ENCODE measurements at regions not wholly inside any gene's neighbourhood (a gene's known extent, or its start where the extent isn't known, plus 50 kb on each side); places are given as distances from the start of the nearest gene placed in this dataset.

- no peak for DNase-seq (ENCODE audit: low read depth)
- in situ Hi-C loops (cut with HindIII; ENCODE audit: low pct_unique_long_range_greater_than_20kb, low sequenced_read_pairs), result no loop called here
Measured at GRCh38 chr5:15447209-15447608, 52.8 kb upstream of the FBXL7 start.

GRCh38 chr5:15446552-15446951 lies 53.4 kb upstream of the FBXL7 start:
- in situ Hi-C loops (cut with HindIII; ENCODE audit: low pct_unique_long_range_greater_than_20kb, low sequenced_read_pairs), result no loop called here
- no peak for DNase-seq (ENCODE audit: low read depth)

- DNase-seq (ENCODE audit: low read depth), result no peak
- in situ Hi-C loops (cut with HindIII; ENCODE audit: low pct_unique_long_range_greater_than_20kb, low sequenced_read_pairs), result no loop called here
Measured at GRCh38 chr5:15442193-15442570, 57.8 kb upstream of the FBXL7 start.

- in situ Hi-C loops (cut with HindIII; ENCODE audit: low pct_unique_long_range_greater_than_20kb, low sequenced_read_pairs), result no loop called here
- no peak for DNase-seq (ENCODE audit: low read depth)
Measured at GRCh38 chr5:15441433-15442192, 58.4 kb upstream of the FBXL7 start.

- in situ Hi-C loops (cut with HindIII; ENCODE audit: low pct_unique_long_range_greater_than_20kb, low sequenced_read_pairs), result no loop called here
- no peak for DNase-seq (ENCODE audit: low read depth)
Measured at GRCh38 chr5:15440434-15440833, 59.5 kb upstream of the FBXL7 start.

- in situ Hi-C loops (cut with HindIII; ENCODE audit: low pct_unique_long_range_greater_than_20kb, low sequenced_read_pairs), result no loop called here
- DNase-seq (ENCODE audit: low read depth), result no peak
Measured at GRCh38 chr5:15439801-15440200, 60.2 kb upstream of the FBXL7 start.

- DNase-seq (ENCODE audit: low read depth), result no peak
- in situ Hi-C loops (cut with HindIII; ENCODE audit: low pct_unique_long_range_greater_than_20kb, low sequenced_read_pairs), result no loop called here
Measured at GRCh38 chr5:15433709-15434108, 66.3 kb upstream of the FBXL7 start.

GRCh38 chr5:15431923-15432322 lies 68.1 kb upstream of the FBXL7 start:
- in situ Hi-C loops (cut with HindIII; ENCODE audit: low pct_unique_long_range_greater_than_20kb, low sequenced_read_pairs), result no loop called here
- DNase-seq (ENCODE audit: low read depth), result no peak

- in situ Hi-C loops (cut with HindIII; ENCODE audit: low pct_unique_long_range_greater_than_20kb, low sequenced_read_pairs), result no loop called here
- peak; percentile 1 for DNase-seq (ENCODE audit: low read depth)
Measured at GRCh38 chr5:15425766-15426165, 74.2 kb upstream of the FBXL7 start.

GRCh38 chr5:15424769-15425168 lies 75.2 kb upstream of the FBXL7 start:
- in situ Hi-C loops (cut with HindIII; ENCODE audit: low pct_unique_long_range_greater_than_20kb, low sequenced_read_pairs), result no loop called here
- no peak for DNase-seq (ENCODE audit: low read depth)

GRCh38 chr5:15421921-15422412 lies 78.0 kb upstream of the FBXL7 start:
- in situ Hi-C loops (cut with HindIII; ENCODE audit: low pct_unique_long_range_greater_than_20kb, low sequenced_read_pairs), result no loop called here
- no peak for DNase-seq (ENCODE audit: low read depth)

GRCh38 chr5:15421381-15421780 lies 78.6 kb upstream of the FBXL7 start:
- no peak for DNase-seq (ENCODE audit: low read depth)
- in situ Hi-C loops (cut with HindIII; ENCODE audit: low pct_unique_long_range_greater_than_20kb, low sequenced_read_pairs), result no loop called here

GRCh38 chr5:15420201-15420600 lies 79.8 kb upstream of the FBXL7 start:
- DNase-seq (ENCODE audit: low read depth), result no peak
- in situ Hi-C loops (cut with HindIII; ENCODE audit: low pct_unique_long_range_greater_than_20kb, low sequenced_read_pairs), result no loop called here

GRCh38 chr5:15417156-15417555 lies 82.8 kb upstream of the FBXL7 start:
- in situ Hi-C loops (cut with HindIII; ENCODE audit: low pct_unique_long_range_greater_than_20kb, low sequenced_read_pairs), result no loop called here

GRCh38 chr5:15406478-15406877 lies 93.5 kb upstream of the FBXL7 start:
- in situ Hi-C loops (cut with HindIII; ENCODE audit: low pct_unique_long_range_greater_than_20kb, low sequenced_read_pairs), result no loop called here
- no peak for DNase-seq (ENCODE audit: low read depth)

More at GRCh38 chr5:15417156-15417555, 82.8 kb upstream of the FBXL7 start:
- no peak for DNase-seq (ENCODE audit: low read depth)

- DNase-seq (ENCODE audit: low read depth), result no peak
- in situ Hi-C loops (cut with HindIII; ENCODE audit: low pct_unique_long_range_greater_than_20kb, low sequenced_read_pairs), result no loop called here
Measured at GRCh38 chr5:15393146-15393545, 106.8 kb upstream of the FBXL7 start.

GRCh38 chr5:15391704-15392397 lies 108.1 kb upstream of the FBXL7 start:
- in situ Hi-C loops (cut with HindIII; ENCODE audit: low pct_unique_long_range_greater_than_20kb, low sequenced_read_pairs), result no loop called here
- DNase-seq (ENCODE audit: low read depth), result no peak

- no peak for DNase-seq (ENCODE audit: low read depth)
- in situ Hi-C loops (cut with HindIII; ENCODE audit: low pct_unique_long_range_greater_than_20kb, low sequenced_read_pairs), result no loop called here
Measured at GRCh38 chr5:15388866-15389265, 111.1 kb upstream of the FBXL7 start.

GRCh38 chr5:15387931-15388524 lies 112.0 kb upstream of the FBXL7 start:
- DNase-seq (ENCODE audit: low read depth), result no peak
- in situ Hi-C loops (cut with HindIII; ENCODE audit: low pct_unique_long_range_greater_than_20kb, low sequenced_read_pairs), result no loop called here

All from Caki2 (cell line).